OCI-LY1 (cell line): ENCODE measurements at regions not wholly inside any gene's neighbourhood (a gene's known extent, or its start where the extent isn't known, plus 50 kb on each side); places are given as distances from the start of the nearest gene placed in this dataset.
"Not testable (repeated sequence)": the region's sequence is repeated elsewhere in the genome, so short reads cannot be mapped to it uniquely, and the experiment has no call there.

Source experiments
- H2AFZ ChIP-seq: fragments of 200-600 bp; sonication (generic), shearing (Covaris generic); 2 replicates; pipeline ENCODE4 v1.6.0; 2014; ENCODE audit warnings: antibody characterized with exemption, mild to moderate bottlenecking, low read length
- H3F3A ChIP-seq: fragments of 200-600 bp; sonication (generic), shearing (Covaris generic); 2 replicates; pipeline ENCODE4 v1.6.0; 2014; ENCODE audit warnings: mild to moderate bottlenecking, antibody characterized with exemption, low read length, moderate library complexity; ENCODE audit not compliant: insufficient read depth
- H3K27ac ChIP-seq: fragments of 200-600 bp; sonication (generic); 2 replicates; pipeline ENCODE4 v1.5.1; 2014; ENCODE audit warnings: low read length, mixed run types, mild to moderate bottlenecking, low read depth; ENCODE audit not compliant: poor library complexity, severe bottlenecking
- H3K27me3 ChIP-seq: fragments of 200-600 bp; sonication (generic); 2 replicates; pipeline ENCODE4 v1.6.0; 2014; ENCODE audit warnings: antibody characterized with exemption, mild to moderate bottlenecking, low read length, moderate library complexity; ENCODE audit not compliant: insufficient read depth
- H3K36me3 ChIP-seq: fragments of 200-600 bp; sonication (generic); 2 replicates; pipeline ENCODE4 v1.6.1; 2014; ENCODE audit warnings: mild to moderate bottlenecking, antibody characterized with exemption, low read length, moderate library complexity, mixed read lengths; ENCODE audit not compliant: insufficient read depth
- H3K4me1 ChIP-seq: fragments of 200-600 bp; sonication (generic); 2 replicates; pipeline ENCODE4 v1.5.1; 2014; ENCODE audit warnings: mild to moderate bottlenecking, low read length, moderate library complexity; ENCODE audit not compliant: insufficient read depth, severe bottlenecking
- H3K4me2 ChIP-seq: fragments of 200-600 bp; sonication (generic), shearing (Covaris generic); 2 replicates; pipeline ENCODE4 v1.6.1; 2014; ENCODE audit warnings: low read length
- H3K4me3 ChIP-seq: fragments of 200-600 bp; sonication (generic); 2 replicates; pipeline ENCODE4 v1.5.1; 2014; ENCODE audit warnings: low read length, low read depth, mild to moderate bottlenecking, mixed read lengths; ENCODE audit not compliant: poor library complexity, severe bottlenecking
- H3K79me2 ChIP-seq: fragments of 200-600 bp; shearing (Covaris generic); 2 replicates; pipeline ENCODE4 v1.6.1; 2016; ENCODE audit warnings: mixed run types, low read length, mixed read lengths; ENCODE audit not compliant: insufficient read depth
- H3K9ac ChIP-seq: fragments of 200-600 bp; sonication (generic), shearing (Covaris generic); 2 replicates; pipeline ENCODE4 v1.6.1; 2014; ENCODE audit warnings: mild to moderate bottlenecking, low read length, mixed read lengths
- H3K9me2 ChIP-seq: fragments of 200-600 bp; sonication (generic), shearing (Covaris generic); 2 replicates; pipeline ENCODE4 v1.6.1; 2014; ENCODE audit warnings: low read depth, mild to moderate bottlenecking, low read length, mixed read lengths
- H3K9me3 ChIP-seq: fragments of 200-600 bp; shearing (Covaris generic); 2 replicates; pipeline ENCODE4 v1.6.1; 2014; ENCODE audit warnings: low read length, mixed read lengths
- H4K20me1 ChIP-seq: fragments of 200-600 bp; sonication (generic), shearing (Covaris generic); 2 replicates; pipeline ENCODE4 v1.6.0; 2016; ENCODE audit warnings: mild to moderate bottlenecking, low read length; ENCODE audit not compliant: insufficient read depth
- CTCF ChIP-seq: fragments of 200-600 bp; sonication (generic), shearing (Covaris generic); IDR thresholded peaks from 2 replicates; pipeline ENCODE4 v1.5.1; 2017; ENCODE audit warnings: mild to moderate bottlenecking, antibody characterized with exemption, low read length, moderate library complexity, mixed read lengths
- EZH2 ChIP-seq: fragments of 200-600 bp; sonication (generic), shearing (Covaris generic); IDR thresholded peaks from 2 replicates; pipeline ENCODE4 v1.8.0; 2017; ENCODE audit warnings: borderline replicate concordance, mixed run types, mild to moderate bottlenecking, antibody characterized with exemption, low read length, moderate library complexity, mixed read lengths

DNA sequence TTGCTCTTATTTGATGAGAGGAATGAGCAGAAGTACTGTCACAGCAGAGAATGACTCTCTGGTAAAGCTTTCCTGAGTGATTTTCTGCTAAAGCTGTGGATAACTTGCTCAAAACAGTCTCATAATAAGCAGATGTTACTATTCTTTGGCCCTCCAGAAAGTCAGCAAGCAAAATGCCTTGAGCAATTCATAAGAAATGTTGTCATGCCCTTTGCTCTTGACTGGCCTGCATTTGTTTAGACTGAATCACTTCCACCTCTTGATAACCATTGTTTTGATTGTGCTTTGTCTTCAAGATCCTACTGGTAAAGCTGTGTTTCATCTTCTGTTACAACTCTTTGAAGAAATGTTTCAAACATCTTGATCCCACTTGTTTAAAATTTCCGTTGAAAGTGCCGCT is 457.9 kb upstream of the FOXG1 start:
- no peaks in the 10 kb centered on the region for H4K20me1 ChIP-seq
- H3K9me2 ChIP-seq: no peaks in the 10 kb centered on the region
- no peak overlapping the region for H3K9ac ChIP-seq
- H2AFZ ChIP-seq: no peak overlapping the region
- H3K4me2 ChIP-seq: no peak overlapping the region
- no peak overlapping the region for H3K27ac ChIP-seq
- no peak overlapping the region for H3K4me3 ChIP-seq
- H3F3A ChIP-seq: no peaks in the 10 kb centered on the region
- no peaks in the 10 kb centered on the region for H3K9me3 ChIP-seq
- TF ChIP-seq EZH2 (no peak), CTCF (no peak)
- H3K36me3 ChIP-seq: no peaks in the 10 kb centered on the region
- H3K4me1 ChIP-seq: no peaks in the 10 kb centered on the region
- H3K79me2 ChIP-seq: no peaks in the 10 kb centered on the region
- no peaks in the 10 kb centered on the region for H3K27me3 ChIP-seq

DNA sequence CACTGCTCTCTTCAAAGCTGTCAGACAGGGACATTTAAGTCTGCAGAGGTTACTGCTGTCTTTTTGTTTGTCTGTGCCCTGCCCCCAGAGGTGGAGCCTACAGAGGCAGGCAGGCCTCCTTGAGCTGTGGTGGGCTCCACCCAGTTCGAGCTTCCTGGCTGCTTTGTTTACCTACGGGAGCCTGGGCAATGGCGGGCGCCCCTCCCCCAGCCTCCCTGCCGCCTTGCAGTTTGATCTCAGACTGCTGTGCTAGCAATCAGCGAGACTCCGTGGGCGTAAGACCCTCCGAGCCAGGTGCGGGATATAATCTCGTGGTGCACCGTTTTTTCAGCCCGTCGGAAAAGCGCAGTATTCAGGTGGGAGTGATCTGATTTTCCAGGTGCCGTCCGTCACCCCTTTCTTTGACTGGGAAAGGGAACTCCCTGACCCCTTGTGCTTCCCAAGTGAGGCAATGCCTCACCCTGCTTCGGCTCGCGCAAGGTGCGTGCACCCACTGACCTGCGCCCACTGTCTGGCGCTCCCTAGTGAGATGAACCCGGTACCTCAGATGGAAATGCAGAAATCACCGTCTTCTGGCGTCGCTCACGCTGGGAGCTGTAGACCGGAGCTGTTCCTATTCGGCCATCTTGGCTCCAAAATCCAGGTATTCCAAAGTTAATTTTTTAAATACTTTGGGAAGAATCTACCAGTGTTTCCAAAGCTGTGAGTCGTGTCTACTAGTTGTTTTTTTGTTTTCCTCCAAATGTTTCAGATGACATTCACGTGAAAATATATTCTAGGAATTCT is 448.5 kb upstream of the FOXG1 start:
- H3K27ac ChIP-seq, H3K4me2 ChIP-seq, H3K9me3 ChIP-seq, H3K4me3 ChIP-seq, H3K27me3 ChIP-seq, H3K9ac ChIP-seq, H4K20me1 ChIP-seq, H3K4me1 ChIP-seq, H2AFZ ChIP-seq, H3K9me2 ChIP-seq, H3K79me2 ChIP-seq, H3K36me3 ChIP-seq, H3F3A ChIP-seq: not testable (repeated sequence)

DNA sequence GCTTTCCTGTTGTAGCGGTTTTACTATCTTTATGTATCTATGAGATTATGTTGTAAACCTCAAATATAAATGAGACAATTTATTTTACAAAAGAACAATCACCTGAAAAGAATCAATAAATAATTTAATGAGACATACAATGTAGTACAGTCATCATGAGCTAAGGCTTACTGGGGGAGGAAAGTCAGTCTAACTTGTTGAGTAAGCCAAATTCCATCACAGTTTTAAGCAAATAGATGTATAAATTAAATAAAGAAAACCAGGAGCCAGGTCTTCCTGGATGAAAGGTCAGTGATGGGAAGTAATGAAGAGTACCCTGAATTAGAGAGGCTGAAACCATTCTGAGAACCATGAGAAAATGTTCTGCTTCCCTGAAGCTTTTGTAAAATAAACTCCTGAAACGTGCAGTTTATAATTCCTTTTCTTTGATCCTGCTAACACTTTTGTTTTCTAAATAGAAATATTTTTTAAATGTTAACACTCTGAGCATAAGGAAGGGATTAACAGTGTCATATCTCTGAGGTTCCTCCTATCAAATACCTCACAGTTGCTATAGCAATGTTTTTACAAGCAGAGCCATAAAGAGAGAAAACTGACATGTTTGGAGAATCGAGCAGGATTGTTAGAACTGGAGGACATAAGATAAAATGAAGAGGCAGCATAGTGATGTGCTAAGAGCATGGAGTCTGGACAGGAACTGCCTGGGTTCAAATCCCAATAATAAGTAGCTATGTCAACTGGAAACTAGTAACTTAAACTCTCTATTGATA is 444.9 kb upstream of the FOXG1 start:
- no peak overlapping the region for H3K4me3 ChIP-seq
- H3K9me2 ChIP-seq: no peaks in the 10 kb centered on the region
- H3K27me3 ChIP-seq: no peaks in the 10 kb centered on the region
- no peaks in the 10 kb centered on the region for H4K20me1 ChIP-seq
- H3K27ac ChIP-seq: no peak overlapping the region
- no peak overlapping the region for H3K4me2 ChIP-seq
- H3F3A ChIP-seq: no peaks in the 10 kb centered on the region
- TF ChIP-seq CTCF: no peak
- TF ChIP-seq EZH2: no peak
- H3K9me3 ChIP-seq: no peaks in the 10 kb centered on the region
- H3K4me1 ChIP-seq: no peaks in the 10 kb centered on the region
- no peak overlapping the region for H3K9ac ChIP-seq
- H3K79me2 ChIP-seq: no peaks in the 10 kb centered on the region
- H2AFZ ChIP-seq: no peak overlapping the region
- no peaks in the 10 kb centered on the region for H3K36me3 ChIP-seq
